ENCODE measurements at regions not wholly inside any gene's neighbourhood (a gene's known extent, or its start where the extent isn't known, plus 50 kb on each side); places are given as distances from the start of the nearest gene placed in this dataset.
"Not testable (repeated sequence)": the region's sequence is repeated elsewhere in the genome, so short reads cannot be mapped to it uniquely, and the experiment has no call there.

DNA sequence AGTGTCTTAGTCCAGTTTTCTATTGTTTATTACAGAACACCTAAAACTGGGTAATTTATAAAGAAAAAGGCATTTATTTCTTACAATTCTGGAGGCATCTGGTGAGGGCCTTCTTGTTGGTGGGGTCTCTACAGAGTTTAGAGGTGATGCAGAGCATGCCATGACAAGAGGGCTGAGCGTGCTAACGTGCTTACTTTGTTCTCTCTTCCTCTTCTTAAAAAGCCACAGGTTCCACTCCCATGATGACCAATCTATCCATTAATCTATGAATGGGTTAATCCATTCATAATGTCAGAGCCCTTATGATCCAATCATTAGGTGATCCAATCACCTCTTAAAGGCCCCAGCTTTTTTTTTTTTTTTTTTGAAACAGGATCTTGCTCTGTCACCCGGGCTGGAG is 291.5 kb upstream of the GALNTL6 start:
- FAIRE-seq = no peak

DNA sequence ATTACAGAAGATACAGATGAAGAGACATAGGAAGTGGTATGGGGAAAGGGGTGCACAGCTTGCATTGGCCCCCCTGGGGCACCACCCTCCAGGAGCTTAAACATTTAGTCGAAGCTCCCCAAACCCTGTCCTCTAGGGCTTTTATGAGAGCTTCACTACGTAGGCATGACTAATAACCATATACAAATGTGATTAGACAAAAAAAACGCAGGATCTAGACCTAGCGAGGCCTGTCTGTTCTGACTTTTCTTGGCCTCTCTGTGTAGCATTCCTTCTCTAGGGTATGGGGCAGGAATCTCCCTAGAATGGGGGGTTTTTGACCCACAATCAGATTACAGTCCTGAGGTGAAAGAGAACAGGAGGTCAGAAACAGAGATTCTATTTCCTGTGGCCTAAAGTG is 293.7 kb upstream of the GALNTL6 start:
- FAIRE-seq = no peak

DNA sequence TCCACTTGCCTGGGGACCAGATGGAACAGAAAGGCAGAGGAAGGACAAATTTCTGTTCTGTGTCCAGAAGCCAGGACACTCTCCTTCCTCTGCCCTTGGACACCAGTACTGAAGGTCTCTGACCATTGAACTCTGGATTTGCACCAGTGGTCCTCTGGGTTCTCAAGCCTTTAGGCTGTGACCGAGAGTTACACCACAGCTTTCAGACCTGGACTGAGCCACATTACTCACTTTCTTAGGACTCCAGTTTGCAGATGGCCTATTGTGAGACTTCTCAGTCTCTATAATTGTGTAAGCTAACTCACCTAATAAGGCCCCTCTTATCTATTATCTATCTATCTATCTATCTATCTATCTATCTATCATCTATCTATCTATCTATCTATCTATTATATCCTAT is 295.3 kb upstream of the GALNTL6 start:
- FAIRE-seq = no peak

DNA sequence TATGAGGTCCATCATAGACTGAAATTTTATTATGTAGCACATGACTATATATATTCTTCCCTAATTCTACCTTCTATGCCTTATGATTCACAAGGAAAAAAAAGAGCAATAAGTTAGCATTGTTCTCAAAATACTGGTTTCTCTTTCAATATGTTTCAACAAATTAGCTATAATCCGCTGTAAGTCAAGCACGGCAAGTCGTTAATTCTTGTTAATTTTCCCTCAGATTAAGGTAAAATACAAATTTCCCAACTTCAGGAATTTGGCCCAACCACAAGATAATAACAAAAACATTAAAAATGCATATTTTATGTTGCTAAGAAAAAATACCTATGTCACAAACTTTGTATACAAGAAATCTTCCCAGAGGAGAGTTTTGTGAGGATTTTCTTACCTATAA is 296.5 kb upstream of the GALNTL6 start:
- FAIRE-seq = no peak

DNA sequence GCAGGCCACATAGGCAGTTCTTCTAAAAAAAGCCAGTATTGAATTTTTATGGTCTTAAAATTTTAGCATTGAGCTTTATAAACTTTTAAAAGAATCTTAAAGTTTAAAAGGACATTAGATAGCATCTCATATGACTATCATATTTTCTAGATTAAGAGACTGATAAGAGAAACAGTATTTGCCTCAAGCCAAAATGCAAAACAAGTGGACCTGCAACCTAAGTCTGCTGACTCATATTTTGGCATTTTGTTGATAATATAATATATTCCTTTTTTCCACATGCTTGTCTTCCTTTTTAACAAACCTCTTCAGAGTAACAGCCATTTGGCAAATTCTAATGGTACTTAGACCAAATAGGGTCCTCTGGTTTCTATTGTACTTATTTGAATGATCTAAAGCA is 328.5 kb upstream of the GALNTL6 start:
- FAIRE-seq = no peak

DNA sequence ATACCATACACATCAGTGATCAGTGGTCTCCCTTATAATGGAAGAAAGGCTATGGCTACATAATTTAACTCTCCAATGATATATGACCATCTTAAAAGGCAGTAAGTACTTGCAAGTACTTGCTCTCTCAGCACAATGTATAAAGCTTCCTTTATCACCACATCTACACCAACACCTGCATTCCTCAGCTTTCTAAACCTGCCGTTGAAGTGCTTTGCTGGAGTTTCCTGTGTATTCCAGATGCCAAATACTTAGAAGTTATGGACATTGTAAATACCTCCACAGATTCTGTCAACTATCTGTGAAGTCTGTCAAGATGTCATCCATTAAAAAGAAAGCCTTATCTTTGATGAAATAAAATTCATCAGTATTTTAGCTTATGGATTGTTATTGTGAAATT is 335.0 kb upstream of the GALNTL6 start:
- FAIRE-seq = no peak

DNA sequence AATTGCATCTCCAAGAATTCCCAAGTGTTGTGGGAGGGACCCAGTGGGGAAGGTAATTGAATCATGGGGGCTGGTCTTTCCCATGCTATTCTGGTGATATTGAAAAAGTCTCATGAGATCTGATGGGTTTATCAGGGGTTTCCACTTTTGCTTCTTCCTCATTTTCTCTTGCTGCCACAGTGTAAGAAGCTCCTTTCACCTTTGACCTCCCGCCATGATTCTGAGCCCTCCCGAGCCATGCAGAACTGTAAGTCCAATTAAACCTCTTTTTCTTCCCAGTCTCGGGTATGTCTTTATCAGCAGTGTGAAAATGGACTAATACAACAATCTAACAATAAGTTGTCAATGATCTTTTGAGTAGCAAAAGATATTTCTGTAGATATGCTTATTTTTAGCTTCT is 338.1 kb upstream of the GALNTL6 start:
- not testable (repeated sequence) for FAIRE-seq

DNA sequence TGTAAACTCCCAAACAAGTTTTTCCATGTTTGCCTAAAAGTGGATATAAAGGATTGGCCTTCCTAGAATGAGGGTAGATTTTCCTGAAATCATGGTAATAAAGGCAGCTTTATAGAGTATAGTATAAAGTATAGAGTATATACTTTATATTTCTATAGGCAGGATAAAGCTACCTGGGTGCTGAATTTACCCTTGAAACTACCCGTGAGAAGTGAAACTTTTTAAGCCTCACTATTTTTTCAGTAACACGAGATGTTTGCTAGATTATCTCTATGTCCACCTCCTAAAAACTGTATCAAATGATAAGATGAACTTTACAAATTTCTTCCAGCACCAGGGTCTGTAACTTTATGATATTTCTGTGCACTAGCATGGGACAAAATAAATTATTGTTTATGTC is 340.0 kb upstream of the GALNTL6 start:
- FAIRE-seq = no peak

DNA sequence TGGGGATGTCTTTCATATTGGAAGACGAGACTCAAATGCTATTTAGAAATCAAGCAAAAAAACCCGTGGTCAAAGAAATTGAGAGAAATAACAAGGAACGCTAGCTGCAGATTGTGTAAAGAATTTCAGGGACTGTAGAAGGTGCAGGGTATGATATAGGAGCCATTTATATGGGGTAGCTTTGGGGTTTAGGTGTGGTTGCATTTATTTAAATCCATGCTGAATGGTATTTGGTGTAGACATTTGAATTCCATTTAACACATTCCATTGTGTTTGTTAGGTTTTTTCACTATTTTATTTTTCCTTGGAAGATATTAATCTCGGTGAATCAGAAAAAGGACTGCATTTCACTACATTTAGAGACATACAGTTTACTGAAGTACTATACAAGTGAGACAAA is 341.0 kb upstream of the GALNTL6 start:
- no peak for FAIRE-seq

DNA sequence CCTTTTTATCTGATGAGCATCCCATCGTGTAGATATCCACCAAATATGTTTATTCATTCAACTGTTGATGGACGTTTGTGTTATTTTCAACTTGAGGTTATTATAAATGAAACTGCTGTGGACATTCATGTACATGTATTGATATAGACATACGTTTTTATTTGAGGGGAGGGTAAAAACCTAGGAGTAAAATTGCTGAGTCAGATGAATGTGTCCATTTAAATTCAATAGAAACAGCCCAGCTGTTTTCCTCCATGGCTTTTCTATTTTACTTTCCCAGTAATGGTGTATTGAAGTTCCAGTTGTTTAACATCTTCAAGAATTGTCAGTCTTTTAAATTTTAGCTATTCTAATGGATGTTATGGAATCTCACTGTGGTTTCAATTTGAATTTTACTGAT is 348.7 kb upstream of the GALNTL6 start:
- FAIRE-seq = no peak

DNA sequence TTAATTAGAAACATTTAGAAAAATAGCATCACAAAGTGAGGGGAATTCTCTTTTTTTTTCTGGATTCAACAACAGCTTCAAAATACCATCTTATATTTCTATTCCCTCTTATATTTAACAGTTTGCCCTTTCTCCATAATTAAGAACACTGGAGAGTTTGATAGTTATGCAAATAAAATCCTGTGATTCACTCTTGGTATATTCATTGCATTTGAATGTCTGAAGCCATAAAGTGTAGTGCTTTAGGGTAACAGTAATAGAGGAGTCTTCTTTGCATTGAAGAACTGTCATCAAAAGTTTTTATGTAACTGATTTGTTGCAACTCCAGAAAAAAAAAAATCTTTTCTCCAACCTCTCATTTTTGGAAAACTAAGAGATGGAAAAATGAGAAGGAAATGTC is 352.0 kb upstream of the GALNTL6 start:
- no peak for FAIRE-seq

DNA sequence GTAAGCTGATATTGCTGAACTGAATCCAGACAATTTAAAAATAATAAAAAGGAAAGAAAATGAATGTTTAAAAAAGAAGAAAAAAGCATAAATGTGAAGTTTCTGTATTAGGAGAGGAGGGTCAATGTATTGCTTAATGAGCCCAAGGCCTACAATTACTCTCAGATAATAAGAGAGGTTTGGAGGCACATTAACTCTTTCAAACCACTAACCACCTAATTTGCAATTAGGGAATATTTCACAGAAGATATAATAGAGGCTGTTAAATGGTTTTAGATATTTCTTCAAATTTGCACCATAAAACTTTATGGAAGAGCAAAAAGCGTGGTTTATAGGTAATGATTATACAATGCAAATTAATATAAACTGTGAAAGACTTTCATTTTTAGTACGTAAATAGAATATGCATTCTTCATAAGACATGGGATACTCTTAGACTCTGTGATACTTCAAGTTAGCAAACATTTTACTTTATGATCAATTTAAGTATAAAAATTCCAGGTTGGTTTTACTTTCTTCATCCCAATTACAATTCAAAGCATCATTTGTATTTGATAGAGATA is 364.2 kb upstream of the GALNTL6 start:
- FAIRE-seq = no peak

DNA sequence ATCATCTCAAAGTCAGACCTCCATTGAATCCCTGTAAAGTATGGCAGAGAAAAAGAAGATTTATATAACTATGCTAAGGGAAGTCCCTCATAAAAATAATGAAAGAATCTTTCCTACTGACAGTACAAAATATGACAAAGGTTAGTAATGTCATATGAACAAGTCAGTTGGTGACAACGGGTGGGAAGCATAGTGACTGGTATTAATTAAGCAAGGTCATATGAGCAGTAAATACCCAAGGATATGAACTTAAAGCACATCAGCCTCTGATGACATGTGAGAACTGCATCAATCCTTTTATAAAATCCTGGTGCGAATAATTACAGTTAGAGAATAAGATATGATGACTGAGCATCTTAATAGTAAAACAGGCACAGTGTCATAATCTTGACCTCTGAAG is 364.8 kb upstream of the GALNTL6 start:
- FAIRE-seq = no peak

DNA sequence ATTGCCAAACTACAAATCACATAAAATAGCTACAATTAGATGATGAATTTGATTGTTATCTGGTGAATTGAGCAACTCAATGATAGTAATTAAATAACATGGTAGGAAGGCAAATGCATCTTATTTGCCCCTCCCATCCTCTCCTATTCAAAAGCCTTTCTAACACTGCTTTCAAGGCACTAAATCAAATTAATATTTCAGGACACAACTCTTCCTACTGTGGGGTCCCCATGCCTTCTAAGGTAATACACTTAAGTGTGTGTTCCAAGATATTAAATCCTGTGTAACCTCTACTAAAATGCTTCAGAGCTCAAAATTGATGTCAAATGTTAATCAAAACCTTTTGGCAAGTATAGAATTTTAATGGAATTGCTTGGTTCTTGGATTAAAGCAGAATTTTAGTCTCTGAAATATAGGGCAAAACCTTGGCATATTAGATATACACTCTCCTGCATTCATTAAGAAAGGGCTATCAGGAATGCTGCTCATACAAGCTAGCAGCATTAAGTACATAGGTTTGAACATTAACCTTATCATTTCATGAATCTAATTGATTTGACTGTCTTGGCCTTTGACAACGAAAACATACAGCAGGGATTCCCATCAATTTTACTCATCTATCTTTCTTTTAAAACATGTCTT is 371.8 kb upstream of the GALNTL6 start:
- FAIRE-seq = no peak

DNA sequence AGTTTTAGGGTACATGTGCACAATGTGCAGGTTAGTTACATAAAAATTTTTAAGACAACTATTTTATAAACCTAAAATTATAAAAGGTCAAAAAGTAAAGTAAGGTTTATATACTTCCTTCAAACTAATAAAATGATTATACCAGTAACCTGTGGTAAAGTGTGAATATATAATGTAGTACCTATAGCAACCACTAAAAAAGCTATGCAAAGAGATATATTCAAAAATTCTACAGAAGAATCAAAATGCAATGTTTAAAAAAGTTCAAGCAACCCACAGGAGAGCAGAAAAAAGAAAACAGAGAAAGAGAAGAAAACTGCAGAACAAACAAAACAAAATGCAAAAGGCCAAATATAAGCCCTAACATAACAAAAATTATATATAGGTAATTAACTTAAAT is 379.5 kb upstream of the GALNTL6 start:
- FAIRE-seq = no peak

DNA sequence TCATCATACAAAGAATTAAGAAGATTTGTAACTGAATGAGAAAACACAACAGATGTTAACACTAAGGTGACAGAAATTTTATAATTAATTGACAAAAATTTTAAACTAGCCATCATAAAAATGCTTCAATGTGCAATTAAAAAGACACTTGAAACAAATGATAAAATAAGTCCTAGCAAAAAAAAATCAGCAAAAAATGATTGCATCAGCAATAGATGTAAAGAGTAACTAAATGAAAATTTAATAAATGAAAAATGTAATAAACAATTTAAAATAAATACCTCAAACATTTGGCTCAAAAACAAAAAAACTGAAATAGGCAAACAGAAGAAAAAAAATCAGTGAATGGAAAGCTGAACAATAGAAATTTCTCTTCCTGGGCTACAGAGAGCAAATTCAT is 380.7 kb upstream of the GALNTL6 start:
- peak; percentile 43 for FAIRE-seq

DNA sequence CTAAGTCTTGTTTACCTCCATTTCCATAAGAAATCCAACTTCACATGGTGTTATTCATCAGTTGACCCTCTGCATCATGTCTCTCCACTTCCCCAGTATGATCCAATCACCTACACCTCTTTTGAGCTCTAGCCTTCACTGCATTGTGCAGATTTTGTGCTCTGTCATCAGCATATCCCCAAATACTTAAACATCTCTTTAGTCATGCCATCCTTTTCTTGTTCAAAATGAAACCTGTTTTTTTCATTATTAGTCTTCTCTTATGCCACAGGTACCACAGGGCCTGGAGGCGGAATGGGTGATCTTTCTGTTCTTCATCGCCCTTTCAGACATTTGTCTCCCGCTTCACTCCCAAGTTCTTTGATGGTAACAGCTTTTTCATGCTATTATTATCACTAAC is 382.7 kb upstream of the GALNTL6 start:
- FAIRE-seq = no peak

DNA sequence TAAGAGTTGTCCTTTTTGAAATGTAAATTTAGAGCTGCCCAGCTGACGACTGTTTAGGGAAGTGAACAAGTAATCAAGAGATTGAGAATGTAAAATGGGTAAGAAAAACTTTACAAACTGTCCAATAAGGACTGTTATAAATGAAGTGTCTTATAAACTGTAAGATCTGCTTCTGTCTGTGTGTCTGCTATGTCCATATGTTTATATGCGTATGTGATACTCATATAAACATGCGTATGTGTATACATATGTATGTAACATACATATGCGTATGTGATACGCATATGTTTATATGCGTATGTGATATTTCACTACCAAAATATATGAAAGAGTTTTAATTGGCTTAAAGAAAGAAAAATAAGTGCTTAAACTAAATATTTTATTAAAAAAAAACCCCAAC is 416.0 kb upstream of the GALNTL6 start:
- FAIRE-seq = no peak

DNA sequence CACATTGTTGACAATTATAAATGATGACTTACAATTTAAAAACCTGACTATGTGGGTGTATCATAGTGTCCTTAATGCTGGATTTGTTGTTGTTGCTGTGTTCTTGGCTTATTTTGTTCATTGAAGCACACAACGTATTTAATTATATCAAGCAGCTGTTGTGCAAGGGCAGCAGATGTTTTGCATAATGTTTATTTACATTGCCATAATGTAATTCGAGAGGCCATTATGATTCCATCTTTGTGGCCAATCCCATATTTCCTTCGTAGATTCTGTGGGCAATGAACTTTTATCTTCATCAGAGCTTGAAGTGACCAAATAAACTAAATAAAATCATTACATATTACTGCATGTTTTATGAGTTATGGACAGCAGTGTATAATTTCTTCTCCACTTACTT is 422.6 kb upstream of the GALNTL6 start:
- FAIRE-seq = no peak

DNA sequence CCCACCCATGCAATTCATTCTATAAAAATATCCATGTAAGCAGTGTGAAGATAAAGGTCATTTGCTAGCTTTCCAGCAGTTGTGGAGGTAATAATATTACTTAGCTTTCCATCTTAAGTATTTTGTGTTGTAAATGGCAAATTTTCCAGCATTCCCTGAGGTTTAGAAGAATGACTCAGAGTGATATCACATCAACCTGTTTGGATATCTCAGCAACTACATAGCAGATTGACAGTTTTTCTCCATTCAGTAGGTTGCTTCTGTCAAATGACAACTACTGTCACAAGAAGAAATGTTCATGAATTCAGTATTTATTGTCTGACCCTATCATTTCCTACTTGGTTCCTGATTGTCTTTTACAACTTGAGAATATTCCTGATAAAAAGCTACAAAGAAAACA is 434.9 kb upstream of the GALNTL6 start:
- no peak for FAIRE-seq

DNA sequence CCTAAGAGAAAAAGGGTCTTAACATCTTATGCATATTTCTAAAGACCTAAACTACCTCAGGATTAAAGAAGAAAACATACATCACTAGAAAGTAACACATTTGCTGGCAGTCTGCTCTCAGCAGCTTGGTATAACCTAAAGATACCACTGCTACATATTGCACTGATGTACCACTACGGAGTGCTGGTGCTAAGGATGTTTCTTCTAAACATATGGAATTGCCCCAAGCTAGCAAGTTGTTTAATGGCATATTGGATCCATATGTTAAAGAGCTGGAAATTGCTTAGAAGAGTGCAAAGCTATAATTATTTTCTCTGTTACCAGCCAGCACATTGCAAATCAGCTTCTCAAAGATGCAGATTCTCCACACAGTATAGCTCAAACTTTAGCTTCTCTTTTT is 436.5 kb upstream of the GALNTL6 start:
- no peak for FAIRE-seq

DNA sequence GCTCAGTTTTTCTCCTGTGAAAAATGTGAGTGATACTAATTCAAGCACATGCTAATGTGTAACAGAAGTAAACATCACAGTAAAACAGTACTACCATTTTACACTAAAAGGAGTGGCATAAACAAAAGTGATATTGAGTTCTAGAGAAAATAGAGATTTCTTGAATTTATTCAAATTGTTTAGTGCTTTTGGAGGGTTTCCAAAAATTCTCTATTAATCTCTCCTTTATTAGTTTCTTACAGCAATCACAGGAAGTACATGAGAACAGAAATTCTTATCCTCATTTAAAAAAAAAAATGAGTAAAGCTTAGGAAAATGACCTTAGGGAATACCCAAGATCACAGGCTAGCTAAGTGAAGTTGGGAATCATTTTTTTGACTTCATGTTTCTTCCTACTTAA is 459.7 kb upstream of the GALNTL6 start:
- FAIRE-seq = no peak

DNA sequence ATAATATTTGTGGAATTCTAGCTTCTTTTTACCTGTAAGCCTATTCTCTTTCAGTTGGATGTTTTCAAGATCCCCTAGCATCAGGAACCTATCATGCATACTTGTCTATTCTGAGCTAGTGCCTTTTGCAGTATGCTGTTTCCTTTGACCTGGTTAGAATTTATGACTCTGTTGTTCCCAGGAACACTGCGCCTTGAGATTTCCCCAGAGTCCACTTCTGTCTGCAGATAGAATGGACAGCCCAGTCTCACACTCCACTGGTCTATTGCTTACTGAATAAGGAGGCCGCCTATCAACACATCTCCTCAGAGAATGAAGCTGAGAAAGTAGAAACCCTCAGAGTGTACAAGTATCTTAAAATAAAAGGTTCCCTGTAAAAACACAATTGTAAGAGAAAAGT is 465.1 kb upstream of the GALNTL6 start:
- no peak for FAIRE-seq

DNA sequence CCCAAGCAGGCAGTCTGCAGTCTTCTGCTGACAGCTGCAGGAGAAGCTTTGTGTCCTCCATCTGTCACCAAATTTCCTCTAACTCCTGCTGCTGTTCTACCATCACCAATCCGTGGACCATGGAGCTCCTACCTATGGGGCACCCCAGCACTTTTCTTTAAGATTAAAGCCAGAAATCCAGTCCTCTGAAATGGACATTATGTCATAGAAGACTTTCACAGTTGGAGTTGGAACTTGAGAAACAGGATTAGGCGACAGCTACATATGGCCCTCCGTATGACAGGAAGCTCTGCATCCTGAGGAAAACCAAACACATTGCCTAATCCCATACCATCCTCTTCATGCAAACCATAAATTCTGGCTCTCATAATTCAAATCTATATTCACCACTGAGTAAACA is 470.6 kb upstream of the GALNTL6 start:
- FAIRE-seq = no peak

DNA sequence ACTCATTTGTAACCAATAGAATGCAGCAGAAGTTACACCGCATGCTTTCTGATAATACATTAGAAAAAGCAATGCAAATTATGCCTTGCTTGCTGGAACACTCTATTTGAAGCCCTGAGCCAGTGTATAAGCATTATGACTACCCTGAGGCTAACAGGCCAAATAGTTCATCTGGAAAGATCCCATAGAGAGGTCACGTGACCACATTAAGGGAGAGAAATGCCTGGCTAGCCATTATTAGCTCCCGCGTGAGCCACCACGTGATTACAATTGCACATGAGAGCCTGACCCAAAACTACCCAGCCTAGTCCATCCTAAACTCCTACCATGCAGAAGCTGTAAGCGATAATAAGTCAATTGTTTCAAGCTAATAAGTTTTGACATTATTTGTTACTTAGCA is 472.9 kb upstream of the GALNTL6 start:
- no peak for FAIRE-seq

All from colon (tissue), 2 donors.